ENCODE measurements at regions not wholly inside any gene's neighbourhood (a gene's known extent, or its start where the extent isn't known, plus 50 kb on each side); places are given as distances from the start of the nearest gene placed in this dataset.
"Not testable (repeated sequence)": the region's sequence is repeated elsewhere in the genome, so short reads cannot be mapped to it uniquely, and the experiment has no call there.

GRCh38 chr10:8400151-8400550 lies 345.7 kb downstream of the GATA3 start:
- no peak for DNase-seq

- no peak for DNase-seq
These were observed 346.4 kb downstream of the GATA3 start for GRCh38 chr10:8400892-8401291.

- DNase-seq, result no peak
These were observed 347.0 kb downstream of the GATA3 start for GRCh38 chr10:8401531-8401930.

- no peak for DNase-seq
These were observed 348.1 kb downstream of the GATA3 start for GRCh38 chr10:8402576-8402975.

- DNase-seq, result no peak
These were observed 349.4 kb downstream of the GATA3 start for GRCh38 chr10:8403711-8404371.

GRCh38 chr10:8404721-8405120 lies 350.2 kb downstream of the GATA3 start:
- no peak for DNase-seq

GRCh38 chr10:8405596-8405995 lies 351.1 kb downstream of the GATA3 start:
- DNase-seq, result no peak

GRCh38 chr10:8407501-8408021 lies 353.1 kb downstream of the GATA3 start:
- no peak for DNase-seq

GRCh38 chr10:8410506-8410905 lies 356.0 kb downstream of the GATA3 start:
- DNase-seq, result no peak

GRCh38 chr10:8412541-8412940 lies 358.1 kb downstream of the GATA3 start:
- DNase-seq, result no peak

GRCh38 chr10:8415029-8415428 lies 360.5 kb downstream of the GATA3 start:
- DNase-seq, result not testable (repeated sequence)

- no peak for DNase-seq
These were observed 361.8 kb downstream of the GATA3 start for GRCh38 chr10:8416192-8416701.

- no peak for DNase-seq
These were observed 362.3 kb downstream of the GATA3 start for GRCh38 chr10:8416760-8417159.

- no peak for DNase-seq
These were observed 363.1 kb downstream of the GATA3 start for GRCh38 chr10:8417631-8418030.

GRCh38 chr10:8418631-8419030 lies 364.1 kb downstream of the GATA3 start:
- no peak for DNase-seq

- DNase-seq, result no peak
These were observed 365.7 kb downstream of the GATA3 start for GRCh38 chr10:8420182-8420581.

GRCh38 chr10:8424555-8425211 lies 370.2 kb downstream of the GATA3 start:
- DNase-seq, result no peak

GRCh38 chr10:8428654-8429053 lies 374.2 kb downstream of the GATA3 start:
- DNase-seq, result no peak

GRCh38 chr10:8430321-8430720 lies 375.8 kb downstream of the GATA3 start:
- no peak for DNase-seq

GRCh38 chr10:8431511-8431910 lies 377.0 kb downstream of the GATA3 start:
- DNase-seq, result no peak

GRCh38 chr10:8435186-8436055 lies 380.9 kb downstream of the GATA3 start:
- DNase-seq, result no peak

- no peak for DNase-seq
These were observed 383.4 kb downstream of the GATA3 start for GRCh38 chr10:8437896-8438295.

- no peak for DNase-seq
These were observed 384.1 kb downstream of the GATA3 start for GRCh38 chr10:8438603-8439002.
